ENCODE measurements at regions not wholly inside any gene's neighbourhood (a gene's known extent, or its start where the extent isn't known, plus 50 kb on each side); places are given as distances from the start of the nearest gene placed in this dataset.

GRCh38 chr1:102089791-102090190 is 93.1 kb upstream of the OLFM3 start:
- no peaks in the 10 kb centered on the region for H3K9me3 ChIP-seq (ENCODE audit: control insufficient read depth, low read depth, low read length)
- no peak overlapping the region for H3K27ac ChIP-seq (ENCODE audit: insufficient read length, low read depth, low read length)
- no peak overlapping the region for H2BK20ac ChIP-seq (ENCODE audit: low read depth, low read length, poor library complexity, severe bottlenecking)
- no CpG with 5 or more reads among the region's 1 CpG for WGBS (ENCODE audit: extremely low coverage, insufficient read length, low lambda C conversion rate)
- H3K4ac ChIP-seq (ENCODE audit: low read depth, low read length): no peak overlapping the region
- H4K20me1 ChIP-seq (ENCODE audit: control insufficient read depth, insufficient read depth, insufficient read length): no peaks in the 10 kb centered on the region
- H3K4me1 Mint-ChIP-seq: peaks cover 4 to 11% of the 10 kb centered on the region in 2 experiments; a peak in 2 of 4 replicates
- no peaks in the 10 kb centered on the region for H3K4me1 ChIP-seq (ENCODE audit: insufficient read depth, low read length)
- H2BK5ac ChIP-seq (ENCODE audit: insufficient read length, low read length): no peak overlapping the region
- peaks cover 2 to 16% (median 10%) of the 10 kb centered on the region in 3 experiments; a peak in 5 of 7 replicates for H3K36me3 Mint-ChIP-seq (ENCODE audit: insufficient read depth in 1 of 3, low read depth in 3 of 3)
- no peaks in the 10 kb centered on the region for H3K27me3 ChIP-seq (ENCODE audit: insufficient read depth, low read length)
- peaks cover 14 to 15% of the 10 kb centered on the region in 2 experiments; a peak in 2 of 5 replicates for H3K9me3 Mint-ChIP-seq
- H3K23ac ChIP-seq (ENCODE audit: insufficient read length, low read depth, low read length): no peak overlapping the region
- DNase-seq: no peak
- H3K4me3 Mint-ChIP-seq: no peak overlapping the region
- no peak overlapping the region for H3K14ac ChIP-seq (ENCODE audit: insufficient read depth, low read length)
- no peaks in the 10 kb centered on the region for H3K23me2 ChIP-seq (ENCODE audit: insufficient read length, low read depth, low read length, poor library complexity, severe bottlenecking)
- H3K56ac ChIP-seq (ENCODE audit: insufficient read length, low read depth, low read length): no peak overlapping the region
- no peak overlapping the region for H4K91ac ChIP-seq (ENCODE audit: insufficient read length, low read depth, low read length)
- H4K8ac ChIP-seq (replicated peaks; ENCODE audit: insufficient read length, low read depth, low read length): no peak overlapping the region
- H2AFZ ChIP-seq (ENCODE audit: low read length): no peak overlapping the region
- H4K5ac ChIP-seq (ENCODE audit: insufficient read length, low read depth, low read length): no peak overlapping the region
- no peak overlapping the region for H2BK12ac ChIP-seq (ENCODE audit: insufficient read length, low read depth, low read length)
- no peak overlapping the region for H2BK120ac ChIP-seq (ENCODE audit: low read depth, low read length, poor library complexity, severe bottlenecking)
- no peak for TF ChIP-seq CTCF (conservative IDR thresholded peaks at IDR 0.05)
- H2BK15ac ChIP-seq (ENCODE audit: low read depth, low read length): no peak overlapping the region
- H3K18ac ChIP-seq (ENCODE audit: insufficient read length, low read depth, low read length): no peak overlapping the region
- H3K4me2 ChIP-seq (ENCODE audit: insufficient read depth, insufficient read length, low read length): no peak overlapping the region
- H2AK5ac ChIP-seq (ENCODE audit: insufficient read length, low read length): no peak overlapping the region
- no peak overlapping the region for H3T11ph ChIP-seq (ENCODE audit: low read length)
- no peak overlapping the region for H3K27ac Mint-ChIP-seq
- no peak overlapping the region for H3K9ac ChIP-seq (ENCODE audit: extremely low read depth, insufficient read length, low read length)
- H3K79me1 ChIP-seq (ENCODE audit: insufficient read depth, low read depth, low read length, poor library complexity, severe bottlenecking): no peaks in the 10 kb centered on the region
- no peaks in the 10 kb centered on the region for H3K79me2 ChIP-seq (ENCODE audit: insufficient read depth, low read length)
- H3K27me3 Mint-ChIP-seq (ENCODE audit: low read depth): no peaks in the 10 kb centered on the region
